Common myeloid progenitor, CD34-positive (primary cell): ENCODE measurements at regions not wholly inside any gene's neighbourhood (a gene's known extent, or its start where the extent isn't known, plus 50 kb on each side); places are given as distances from the start of the nearest gene placed in this dataset.
"Not testable (repeated sequence)": the region's sequence is repeated elsewhere in the genome, so short reads cannot be mapped to it uniquely, and the experiment has no call there.

Source experiments
- CTCF ChIA-PET: fragments of 350-600 bp; sonication (Branson Sonifier 250); formaldehyde crosslinking; loops from one replicate; lab custom pipeline; 2021; ENCODE audit warnings: antibody characterized with exemption; lab: Charles Lee
- POLR2A ChIA-PET: fragments of 350-600 bp; sonication (Branson Sonifier 250); formaldehyde crosslinking; loops from one replicate; lab custom pipeline; 2021; ENCODE audit warnings: antibody characterized with exemption; lab: Charles Lee
- DNase-seq, 3 donors: peaks; one replicate each; pipeline versions ENCODE4 v3.0.0 to v3.0.0-alpha.2; 2013
- H3K27ac ChIP-seq, 2 experiments: 1 replicate in 1 of 2; 2 replicates in 1 of 2; pipeline ENCODE4 v1.7.0; 2013; ENCODE audit warnings: inconsistent platforms in 2 of 2, low read length in 2 of 2, mild to moderate bottlenecking in 2 of 2, low read depth in 1 of 2, moderate library complexity in 1 of 2; ENCODE audit not compliant: severe bottlenecking in 2 of 2, insufficient read depth in 1 of 2, poor library complexity in 1 of 2
- H3K27me3 ChIP-seq, 5 experiments: replicated peaks in 2 of 5; 1 replicate in 3 of 5; 2 replicates in 2 of 5; pipeline versions ENCODE4 v1.6.1 to v1.7.0; 2013; ENCODE audit warnings: low read length in 4 of 5, mild to moderate bottlenecking in 2 of 5, moderate library complexity in 2 of 5, inconsistent platforms in 1 of 5; ENCODE audit not compliant: insufficient read depth in 5 of 5, control insufficient read depth in 4 of 5
- H3K36me3 ChIP-seq, 4 experiments: 1 replicate in 2 of 4; 2 replicates in 2 of 4; pipeline versions ENCODE4 v1.6.1 to v1.7.0; 2013; ENCODE audit warnings: low read length in 3 of 4, control low read depth in 1 of 4, mild to moderate bottlenecking in 1 of 4; ENCODE audit not compliant: control insufficient read depth in 4 of 4, insufficient read depth in 4 of 4
- H3K4me1 ChIP-seq, 4 experiments: 1 replicate in 3 of 4; 2 replicates in 1 of 4; pipeline versions ENCODE4 v1.6.1 to v1.7.1; 2013; ENCODE audit warnings: low read length in 3 of 4, mild to moderate bottlenecking in 3 of 4, control low read depth in 1 of 4, inconsistent platforms in 1 of 4, moderate library complexity in 1 of 4; ENCODE audit not compliant: control insufficient read depth in 4 of 4, insufficient read depth in 4 of 4; ENCODE audit errors: control extremely low read depth in 1 of 4
- H3K4me3 ChIP-seq, 7 experiments: 1 replicate in 4 of 7; 2 replicates in 3 of 7; pipeline versions ENCODE4 v1.5.1 to v1.7.0; 2013; ENCODE audit warnings: mild to moderate bottlenecking in 7 of 7, low read length in 6 of 7, moderate library complexity in 6 of 7, inconsistent platforms in 2 of 7, low read depth in 2 of 7, control low read depth in 1 of 7; ENCODE audit not compliant: insufficient read depth in 4 of 7, control insufficient read depth in 1 of 7; ENCODE audit errors: extremely low read depth in 1 of 7
- H3K9me3 ChIP-seq, 5 experiments: 1 replicate in 4 of 5; 2 replicates in 1 of 5; pipeline versions ENCODE4 v1.6.1 to v1.7.1; 2013; ENCODE audit warnings: low read length in 4 of 5, mild to moderate bottlenecking in 2 of 5, inconsistent platforms in 1 of 5, low read depth in 1 of 5, moderate library complexity in 1 of 5; ENCODE audit not compliant: control insufficient read depth in 4 of 5, insufficient read depth in 2 of 5; ENCODE audit errors: control extremely low read depth in 1 of 5
- WGBS: methylation state at CpG from one replicate; pipeline ENCODE4 v1.1.5; 2013; ENCODE audit not compliant: insufficient coverage; 5-methylcytosine and 5-hydroxymethylcytosine counted together

- H3K4me1 ChIP-seq, H3K9me3 ChIP-seq, CTCF ChIA-PET, H3K27me3 ChIP-seq, H3K4me3 ChIP-seq, H3K36me3 ChIP-seq, H3K27ac ChIP-seq, DNase-seq: not testable (repeated sequence)
- POLR2A ChIA-PET, result interaction anchor here (0.6 kb wide), 1 partner anchor 15 kb away, joined by 3 read pairs; no protein-coding TSS in a partner anchor
- 98% methylated on average over 7 of the region's 7 CpGs for WGBS
Measured at GRCh38 chr2:40712197-40712894, 260.5 kb upstream of the SLC8A1 start.

GRCh38 chr2:40716879-40717278, 265.0 kb upstream of the SLC8A1 start:
- Histone ChIP-seq H3K4me1 (peaks cover 0 to 4% (median under 1%) of the 10 kb centered on the region in 4 experiments), H3K4me3 (no peak overlapping the region), H3K27me3 (no peaks in the 10 kb centered on the region), H3K9me3 (peaks cover 0 to 2% (median 0%) of the 10 kb centered on the region in 5 experiments), H3K27ac (no peak overlapping the region), H3K36me3 (no peaks in the 10 kb centered on the region)
- WGBS, result no CpG with 5 or more reads among the region's 2 CpGs
- ChIA-PET POLR2A (no interaction called here), CTCF (no interaction called here)
- no peak for DNase-seq

GRCh38 chr2:40719414-40719813, 267.5 kb upstream of the SLC8A1 start:
- H3K4me3 ChIP-seq, result no peak overlapping the region
- no peak overlapping the region for H3K27ac ChIP-seq
- H3K4me1 ChIP-seq, result peaks cover 0 to 4% (median under 1%) of the 10 kb centered on the region in 4 experiments
- H3K36me3 ChIP-seq, result no peaks in the 10 kb centered on the region
- ChIA-PET CTCF (no interaction called here), POLR2A (no interaction called here)
- no peak for DNase-seq
- 100% methylated on average over 1 of the region's 2 CpGs for WGBS
- H3K9me3 ChIP-seq, result peaks cover 0 to 2% (median 0%) of the 10 kb centered on the region in 5 experiments
- no peaks in the 10 kb centered on the region for H3K27me3 ChIP-seq

- no peak for DNase-seq
- CTCF ChIA-PET, result no interaction called here
Measured at GRCh38 chr2:40721595-40721994, 269.7 kb upstream of the SLC8A1 start.

DNA sequence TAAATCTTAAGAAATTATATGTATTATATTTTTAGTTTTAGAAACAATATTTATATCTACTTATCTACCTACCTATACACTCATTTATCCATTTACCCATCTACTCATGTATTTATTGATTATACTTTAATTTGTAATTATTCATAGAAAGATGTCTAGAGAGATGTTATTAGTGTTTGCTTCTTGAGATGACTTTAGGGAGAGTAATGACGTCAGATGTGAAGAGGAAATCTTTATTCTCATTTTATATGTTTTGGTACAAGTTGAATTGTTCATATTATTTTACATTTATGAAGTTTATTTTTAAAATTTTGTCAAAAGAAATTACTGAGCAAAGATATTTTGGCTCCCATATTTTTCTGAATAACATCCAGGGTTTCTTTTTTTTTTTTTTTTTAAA, 271.3 kb upstream of the SLC8A1 start:
- ChIA-PET POLR2A (no interaction called here), CTCF (no interaction called here)
- no peak for DNase-seq
- Histone ChIP-seq H3K9me3 (peaks cover 0 to 2% (median 0%) of the 10 kb centered on the region in 5 experiments), H3K4me3 (no peak overlapping the region), H3K27ac (no peak overlapping the region), H3K4me1 (peaks cover 0 to 2% (median under 1%) of the 10 kb centered on the region in 4 experiments), H3K27me3 (no peaks in the 10 kb centered on the region), H3K36me3 (no peaks in the 10 kb centered on the region)
- no CpG with 5 or more reads among the region's 1 CpG for WGBS

More at GRCh38 chr2:40721595-40721994, 269.7 kb upstream of the SLC8A1 start:
- H3K4me1 ChIP-seq, result peaks cover 0 to 4% (median under 1%) of the 10 kb centered on the region in 4 experiments
- WGBS, result 90% methylated on average over 1 of the region's 1 CpG
- H3K27ac ChIP-seq, result no peak overlapping the region
- H3K4me3 ChIP-seq, result no peak overlapping the region
- H3K9me3 ChIP-seq, result peaks cover 0 to 2% (median 0%) of the 10 kb centered on the region in 5 experiments
- H3K27me3 ChIP-seq, result no peaks in the 10 kb centered on the region
- H3K36me3 ChIP-seq, result no peaks in the 10 kb centered on the region
- POLR2A ChIA-PET, result no interaction called here

- no peak for DNase-seq
- no peak overlapping the region for H3K27ac ChIP-seq
- H3K27me3 ChIP-seq, result no peaks in the 10 kb centered on the region
- POLR2A ChIA-PET, result interaction anchor here (0.6 kb wide), 1 partner anchor 14 kb away, joined by 3 read pairs; no protein-coding TSS in a partner anchor
- no peaks in the 10 kb centered on the region for H3K36me3 ChIP-seq
- CTCF ChIA-PET, result no interaction called here
- peaks cover 0 to 2% (median 0%) of the 10 kb centered on the region in 5 experiments for H3K9me3 ChIP-seq
- H3K4me3 ChIP-seq, result no peak overlapping the region
- no peaks in the 10 kb centered on the region for H3K4me1 ChIP-seq
- WGBS, result 93% methylated on average over 2 of the region's 3 CpGs
Measured at GRCh38 chr2:40725040-40725439, 273.1 kb upstream of the SLC8A1 start.

DNA sequence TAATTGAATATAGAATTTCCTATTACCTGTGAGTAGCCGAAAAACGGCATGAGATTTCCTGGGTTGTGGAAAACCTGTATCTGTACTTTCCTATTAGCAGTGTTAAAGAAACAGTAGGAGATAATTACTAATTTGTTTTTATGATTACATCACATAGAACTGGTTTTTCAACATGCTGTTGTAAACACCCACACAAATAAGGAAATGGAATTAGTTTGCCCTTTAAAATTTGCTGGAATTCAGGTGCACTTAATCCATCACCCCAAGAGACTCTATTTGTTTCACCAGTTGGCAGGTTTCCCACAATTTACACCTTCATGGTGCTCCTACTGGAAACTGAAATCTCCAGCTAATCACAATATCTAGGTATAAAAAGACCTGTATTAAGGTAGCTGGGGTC, 274.1 kb upstream of the SLC8A1 start:
- Histone ChIP-seq H3K27ac (no peak overlapping the region), H3K4me1 (no peaks in the 10 kb centered on the region), H3K4me3 (no peak overlapping the region), H3K27me3 (no peaks in the 10 kb centered on the region), H3K9me3 (peaks cover 0 to 1% (median 0%) of the 10 kb centered on the region in 5 experiments), H3K36me3 (no peaks in the 10 kb centered on the region)
- POLR2A ChIA-PET, result no interaction called here
- no CpG with 5 or more reads among the region's 2 CpGs for WGBS
- no peak for DNase-seq
- CTCF ChIA-PET, result no interaction called here
